HEK293T (cell line): ENCODE measurements at regions not wholly inside any gene's neighbourhood (a gene's known extent, or its start where the extent isn't known, plus 50 kb on each side); places are given as distances from the start of the nearest gene placed in this dataset.

Experiments
- ARNT ChIP-seq: fragments of 450-650 bp; IDR thresholded peaks from 2 replicates; pipeline ENCODE4 v1.6.1; 2017; ENCODE audit warnings: mild to moderate bottlenecking
- BHLHE40 ChIP-seq: fragments of 450-650 bp; IDR thresholded peaks from 2 replicates; pipeline ENCODE4 v1.6.1; 2016; ENCODE audit warnings: mild to moderate bottlenecking, moderate library complexity, borderline replicate concordance
- HDGF ChIP-seq: fragments of 450-650 bp; IDR thresholded peaks from 2 replicates; pipeline ENCODE4 v1.6.1; 2017; ENCODE audit warnings: antibody characterized with exemption, borderline replicate concordance
- NFRKB ChIP-seq: fragments of 450-650 bp; IDR thresholded peaks from 2 replicates; pipeline ENCODE4 v1.6.1; 2016; ENCODE audit warnings: mild to moderate bottlenecking, moderate library complexity
- SUZ12 ChIP-seq: fragments of 450-650 bp; IDR thresholded peaks from 2 replicates; pipeline ENCODE4 v1.6.1; 2016; ENCODE audit warnings: mild to moderate bottlenecking
- TF ChIP-seq, protein P1 (sequence below): fragments of 450-650 bp; IDR thresholded peaks from 2 replicates; pipeline ENCODE4 v1.6.1; 2016

GRCh38 chr14:105602243-105602750 is 75.9 kb downstream of the TMEM121 start:
- no peak for TF ChIP-seq SUZ12
- TF ChIP-seq ARNT: no peak
- no peak for TF ChIP-seq NFRKB
- no peak for TF ChIP-seq BHLHE40
- TF ChIP-seq, protein P1, sequence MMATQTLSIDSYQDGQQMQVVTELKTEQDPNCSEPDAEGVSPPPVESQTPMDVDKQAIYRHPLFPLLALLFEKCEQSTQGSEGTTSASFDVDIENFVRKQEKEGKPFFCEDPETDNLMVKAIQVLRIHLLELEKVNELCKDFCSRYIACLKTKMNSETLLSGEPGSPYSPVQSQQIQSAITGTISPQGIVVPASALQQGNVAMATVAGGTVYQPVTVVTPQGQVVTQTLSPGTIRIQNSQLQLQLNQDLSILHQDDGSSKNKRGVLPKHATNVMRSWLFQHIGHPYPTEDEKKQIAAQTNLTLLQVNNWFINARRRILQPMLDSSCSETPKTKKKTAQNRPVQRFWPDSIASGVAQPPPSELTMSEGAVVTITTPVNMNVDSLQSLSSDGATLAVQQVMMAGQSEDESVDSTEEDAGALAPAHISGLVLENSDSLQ: no peak
- TF ChIP-seq HDGF: no peak
